Ovary (tissue), 3 donors: ENCODE measurements at regions not wholly inside any gene's neighbourhood (a gene's known extent, or its start where the extent isn't known, plus 50 kb on each side); places are given as distances from the start of the nearest gene placed in this dataset.
"Not testable (repeated sequence)": the region's sequence is repeated elsewhere in the genome, so short reads cannot be mapped to it uniquely, and the experiment has no call there.

ENCODE experiments used
- CTCF ChIP-seq, 3 donors: fragments of 450-650 bp in 2 of 3; fragments of 200-600 bp in 1 of 3; IDR thresholded peaks; one replicate each; pipeline versions ENCODE4 v1.5.1 to v1.8.0; 2016 to 2022; ENCODE audit warnings: antibody characterized with exemption in 3 of 3, mild to moderate bottlenecking in 1 of 3
- POLR2A ChIP-seq: fragments of 450-650 bp; IDR thresholded peaks from one replicate; pipeline ENCODE4 v1.6.1; 2017; ENCODE audit warnings: antibody characterized with exemption, mild to moderate bottlenecking, moderate library complexity
- donor health status: DM: no; HTN: no; CAD: no.

GRCh38 chr12:8315997-8316396 lies 88.6 kb upstream of the FAM90A1 start:
- TF ChIP-seq CTCF (IDR thresholded peaks at IDR 0.05); POLR2A: not testable (repeated sequence)
